Prostate gland (tissue), 2 donors: ENCODE measurements at regions not wholly inside any gene's neighbourhood (a gene's known extent, or its start where the extent isn't known, plus 50 kb on each side); places are given as distances from the start of the nearest gene placed in this dataset.

Source experiments
- POLR2A ChIP-seq: fragments of 450-650 bp; IDR thresholded peaks from one replicate; pipeline ENCODE4 v1.6.1; 2016; ENCODE audit warnings: antibody characterized with exemption, mild to moderate bottlenecking
- POLR2AphosphoS5 ChIP-seq: sonication (generic); formaldehyde crosslinking; IDR thresholded peaks from one replicate; pipeline ENCODE4 v1.6.1; 2017; ENCODE audit warnings: antibody characterized with exemption
- TF ChIP-seq, protein P1 (sequence below), 4 experiments: fragments of 200-600 bp in 2 of 4; fragments of 450-650 bp in 2 of 4; sonication (generic) in 2 of 4; IDR thresholded peaks; 1 replicate in 3 of 4; 2 replicates in 1 of 4; pipeline ENCODE4 v1.5.1; 2016 to 2019; ENCODE audit warnings: antibody characterized with exemption in 4 of 4, mild to moderate bottlenecking in 2 of 4, moderate library complexity in 2 of 4

DNA sequence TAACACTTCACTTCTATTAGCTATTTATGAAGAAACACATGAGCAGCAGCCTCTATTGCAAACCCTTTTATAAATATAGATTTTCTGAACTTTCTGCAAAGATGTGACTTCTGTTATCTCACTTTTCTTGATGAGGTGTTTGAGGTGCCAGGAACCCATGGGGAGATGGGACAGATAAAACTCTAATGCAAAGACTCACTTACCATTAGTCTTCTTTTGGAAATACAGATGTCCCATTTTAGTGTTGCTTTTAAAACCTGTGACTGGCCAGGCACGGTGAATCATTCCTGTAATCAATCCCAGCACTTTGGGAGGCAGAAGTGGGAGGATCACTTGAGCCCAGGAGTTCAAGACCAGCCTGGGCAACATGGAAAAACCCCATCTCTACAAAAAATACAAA is 171.3 kb upstream of the GAS1 start:
- TF ChIP-seq, protein P1, sequence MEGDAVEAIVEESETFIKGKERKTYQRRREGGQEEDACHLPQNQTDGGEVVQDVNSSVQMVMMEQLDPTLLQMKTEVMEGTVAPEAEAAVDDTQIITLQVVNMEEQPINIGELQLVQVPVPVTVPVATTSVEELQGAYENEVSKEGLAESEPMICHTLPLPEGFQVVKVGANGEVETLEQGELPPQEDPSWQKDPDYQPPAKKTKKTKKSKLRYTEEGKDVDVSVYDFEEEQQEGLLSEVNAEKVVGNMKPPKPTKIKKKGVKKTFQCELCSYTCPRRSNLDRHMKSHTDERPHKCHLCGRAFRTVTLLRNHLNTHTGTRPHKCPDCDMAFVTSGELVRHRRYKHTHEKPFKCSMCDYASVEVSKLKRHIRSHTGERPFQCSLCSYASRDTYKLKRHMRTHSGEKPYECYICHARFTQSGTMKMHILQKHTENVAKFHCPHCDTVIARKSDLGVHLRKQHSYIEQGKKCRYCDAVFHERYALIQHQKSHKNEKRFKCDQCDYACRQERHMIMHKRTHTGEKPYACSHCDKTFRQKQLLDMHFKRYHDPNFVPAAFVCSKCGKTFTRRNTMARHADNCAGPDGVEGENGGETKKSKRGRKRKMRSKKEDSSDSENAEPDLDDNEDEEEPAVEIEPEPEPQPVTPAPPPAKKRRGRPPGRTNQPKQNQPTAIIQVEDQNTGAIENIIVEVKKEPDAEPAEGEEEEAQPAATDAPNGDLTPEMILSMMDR (IDR thresholded peaks at IDR 0.05), result no peak
- TF ChIP-seq POLR2AphosphoS5 (no peak), POLR2A (no peak)
